ENCODE measurements at regions not wholly inside any gene's neighbourhood (a gene's known extent, or its start where the extent isn't known, plus 50 kb on each side); places are given as distances from the start of the nearest gene placed in this dataset.
"Not testable (repeated sequence)": the region's sequence is repeated elsewhere in the genome, so short reads cannot be mapped to it uniquely, and the experiment has no call there.

DNA sequence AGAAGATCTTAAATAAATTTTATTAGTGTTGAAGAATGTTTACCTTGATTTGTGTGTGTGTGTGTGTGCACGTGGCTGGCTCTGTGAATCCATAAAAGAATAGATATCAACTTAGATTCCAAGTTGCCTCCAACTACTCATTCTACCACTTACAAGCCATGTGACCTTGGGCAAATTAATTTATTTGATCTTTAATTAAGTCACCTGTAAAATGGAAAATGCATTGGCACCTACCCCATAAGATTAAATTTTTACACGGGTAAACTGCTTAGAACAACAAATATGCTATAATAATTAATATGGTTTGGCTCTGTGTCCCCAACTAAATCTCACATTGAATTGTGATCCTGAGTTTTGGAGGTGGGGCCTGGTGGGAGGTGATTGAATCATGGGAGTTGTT lies 604.9 kb upstream of the NRG3 start:
- DNase-seq = no peak

- DNase-seq = no peak
These were observed 594.2 kb upstream of the NRG3 start for GRCh38 chr10:81280497-81281479.

DNA sequence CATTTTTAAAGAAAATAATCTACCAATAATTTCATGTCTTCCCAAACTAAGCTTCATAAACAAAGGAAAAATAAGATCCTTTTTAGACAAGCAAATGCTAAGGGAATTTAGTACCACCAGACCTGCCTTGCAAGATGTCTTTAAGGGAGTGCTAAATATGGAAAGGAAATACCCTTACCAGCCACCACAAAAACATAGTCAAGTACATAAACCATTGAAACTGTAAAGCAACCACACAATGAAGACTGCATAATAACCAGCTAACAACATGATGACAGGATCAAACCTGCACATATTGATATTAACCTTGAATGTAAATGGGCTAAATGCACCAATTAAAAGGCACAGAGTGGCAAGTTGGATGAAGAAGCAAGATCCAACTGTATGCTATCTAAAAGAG lies 586.5 kb upstream of the NRG3 start:
- no peak for DNase-seq

DNA sequence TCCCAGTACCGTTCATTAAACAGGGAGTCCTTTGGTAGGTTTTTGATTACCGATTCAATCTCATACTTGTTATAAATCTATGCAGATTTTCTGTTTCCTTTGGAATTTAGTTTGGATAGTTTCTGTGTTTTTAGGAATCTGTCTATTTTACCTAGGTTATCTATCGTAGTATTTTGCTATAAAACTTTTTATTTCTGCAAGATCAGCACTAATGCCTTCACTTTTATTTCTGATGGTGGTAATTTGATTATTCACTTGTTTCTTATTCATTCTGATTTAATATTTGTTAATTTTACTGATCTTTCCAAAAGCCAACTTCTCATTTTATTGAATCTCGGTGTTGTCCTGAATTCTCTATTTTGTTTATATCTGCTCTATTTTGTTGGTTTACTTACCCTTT lies 577.7 kb upstream of the NRG3 start:
- DNase-seq = no peak

DNA sequence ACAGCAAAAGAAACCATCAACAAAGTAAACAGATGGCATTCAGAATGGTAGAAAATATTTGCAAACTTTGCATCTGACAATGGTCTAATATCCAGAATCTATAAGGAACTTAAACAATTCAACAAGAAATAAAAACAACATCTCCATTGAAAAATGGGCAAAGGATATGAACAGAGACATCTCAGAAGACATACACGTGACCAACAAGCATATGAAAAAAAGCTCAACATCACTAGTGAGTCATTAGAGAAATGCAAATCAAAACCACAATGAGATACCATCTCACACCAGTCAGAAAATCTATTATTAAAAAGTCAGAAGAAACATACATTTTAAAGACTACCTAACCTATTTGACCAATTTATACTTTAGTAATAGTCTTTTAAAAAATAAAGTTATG lies 571.3 kb upstream of the NRG3 start:
- no peak for DNase-seq

DNA sequence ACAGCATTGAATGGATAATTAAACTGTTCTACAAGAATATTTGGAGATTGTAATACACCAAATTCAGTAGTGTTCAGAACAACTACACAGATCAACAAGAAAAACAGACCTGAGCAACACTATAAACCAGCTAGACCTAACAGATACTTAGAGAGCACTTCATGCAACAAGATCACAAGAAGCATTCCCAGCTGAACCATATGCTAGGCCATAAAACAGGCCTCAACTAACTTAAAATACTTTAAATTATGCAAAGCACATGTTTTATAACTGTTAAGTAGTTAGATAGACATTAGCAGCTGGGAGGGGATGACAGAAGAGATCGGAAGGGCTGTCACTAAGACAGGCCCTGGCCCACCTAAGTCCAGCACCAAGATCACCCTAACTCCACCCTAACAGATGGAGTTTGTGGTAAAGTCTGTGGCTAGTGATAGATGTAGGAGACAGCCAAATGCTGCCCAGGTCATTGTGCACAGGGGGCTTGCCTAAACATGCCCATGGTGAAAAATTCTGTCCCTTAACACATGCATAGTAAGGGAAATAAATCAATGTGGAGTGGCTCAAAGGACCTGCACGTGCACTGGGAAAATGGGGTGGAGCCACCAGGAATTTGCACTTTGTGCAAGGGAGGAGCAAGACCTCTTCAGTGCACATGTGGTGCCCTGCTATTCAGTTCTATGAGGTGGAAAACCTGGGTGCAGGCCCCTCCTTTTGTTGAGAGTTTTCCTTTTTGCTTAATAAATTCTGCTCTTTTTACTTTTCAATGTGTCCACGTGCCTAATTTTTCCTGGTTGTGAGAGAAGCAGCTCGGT lies 567.8 kb upstream of the NRG3 start:
- no peak for DNase-seq

- DNase-seq = no peak
These were observed 565.9 kb upstream of the NRG3 start for GRCh38 chr10:81309041-81309552.

DNA sequence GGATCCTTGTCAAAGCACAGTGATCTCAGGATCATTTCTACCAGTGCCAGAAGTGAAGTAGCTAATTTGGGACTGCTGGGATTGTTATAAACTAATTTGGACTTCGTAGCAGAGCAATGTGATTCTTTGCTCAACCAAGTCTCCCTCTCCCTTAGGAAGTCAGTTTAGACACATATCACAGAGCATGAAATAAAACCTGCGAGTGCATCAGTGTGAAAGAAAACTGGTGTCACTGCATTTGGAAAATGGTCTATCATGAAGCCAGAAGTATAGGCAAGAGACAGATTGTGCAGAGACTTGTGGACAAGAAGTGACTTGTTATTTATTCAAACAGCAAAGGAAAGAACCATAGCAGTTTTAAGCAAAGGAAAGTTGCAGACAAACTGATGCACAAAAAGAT lies 560.5 kb upstream of the NRG3 start:
- DNase-seq = no peak

DNA sequence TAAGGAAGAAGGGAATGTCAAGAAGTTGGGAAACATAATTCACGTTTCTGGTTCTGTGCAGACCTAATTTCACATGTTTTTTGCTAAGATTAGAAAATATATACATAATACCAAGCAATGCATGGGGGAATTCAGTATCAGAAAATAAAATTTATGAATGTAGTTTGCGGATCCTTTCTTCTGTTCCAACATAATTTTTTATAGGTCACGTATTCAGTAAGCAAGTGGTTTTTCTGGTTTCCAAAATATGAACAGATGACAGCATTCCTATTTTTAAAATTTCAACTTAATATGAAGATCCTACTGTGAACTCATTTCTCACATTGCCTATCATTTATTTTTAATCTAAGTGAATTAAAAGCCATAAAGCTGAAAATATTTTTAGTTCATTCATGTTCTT lies 560.0 kb upstream of the NRG3 start:
- DNase-seq = no peak

- no peak for DNase-seq
These were observed 527.0 kb upstream of the NRG3 start for GRCh38 chr10:81348003-81348402.

DNA sequence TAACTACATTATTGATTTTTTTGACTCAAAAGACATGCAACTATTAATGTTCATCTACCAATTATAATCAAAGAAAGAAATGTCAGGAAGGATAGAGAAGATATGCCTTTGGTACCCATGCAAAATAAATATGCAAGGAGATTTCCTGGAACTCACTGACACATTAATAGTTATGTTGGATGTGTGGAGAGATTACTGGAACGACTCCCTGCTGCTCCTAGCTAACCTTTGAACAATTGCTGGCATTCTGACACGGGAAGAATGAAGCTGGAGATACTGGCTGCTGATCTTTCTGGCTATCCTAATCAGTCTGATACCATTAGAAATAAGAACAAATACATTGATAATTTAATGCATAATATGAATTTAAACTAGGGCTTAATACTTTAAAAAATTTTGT lies 507.9 kb upstream of the NRG3 start:
- DNase-seq = no peak

- DNase-seq = no peak
These were observed 488.2 kb upstream of the NRG3 start for GRCh38 chr10:81386817-81387216.

DNA sequence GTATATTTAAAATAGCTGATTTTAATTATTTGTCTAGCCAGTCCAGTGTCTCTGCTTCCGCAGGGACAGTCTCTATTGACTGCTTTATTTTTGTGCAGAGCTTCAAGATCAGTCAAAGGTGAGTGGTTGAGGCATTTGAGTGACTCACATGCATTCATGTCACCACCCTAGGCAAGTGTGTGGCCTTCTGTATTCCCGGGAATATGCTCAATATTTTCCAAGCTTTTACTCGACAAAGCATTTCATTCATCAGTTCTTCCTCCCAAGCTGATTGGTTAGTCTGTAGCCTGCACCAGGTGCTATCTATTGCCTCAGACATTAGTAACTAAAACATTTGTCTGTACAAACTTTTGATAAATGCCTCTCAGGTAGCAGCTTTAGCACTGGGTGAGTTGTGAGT lies 471.5 kb upstream of the NRG3 start:
- DNase-seq = no peak

DNA sequence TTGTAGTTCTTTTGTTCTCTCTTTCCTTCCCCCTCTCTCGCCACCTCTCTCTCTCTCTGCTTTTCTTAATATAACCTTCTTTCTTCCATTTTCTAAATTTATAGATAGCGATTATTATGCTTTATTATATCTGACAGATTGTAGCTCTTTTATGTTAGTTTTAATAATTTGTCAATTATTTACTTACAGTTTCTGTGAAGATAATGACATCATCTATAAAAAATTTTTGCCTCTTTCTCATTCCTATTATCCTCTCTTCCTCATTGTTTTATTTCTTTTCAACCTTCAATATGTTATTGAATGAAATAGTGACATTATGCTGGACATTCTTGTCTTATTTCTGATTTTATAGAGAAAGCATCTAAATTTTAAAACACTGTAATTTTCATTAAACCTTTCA lies 469.6 kb upstream of the NRG3 start:
- DNase-seq = no peak

GRCh38 chr10:81414038-81414437 lies 461.0 kb upstream of the NRG3 start:
- peak; percentile 30 for DNase-seq

GRCh38 chr10:81426722-81427121 lies 448.3 kb upstream of the NRG3 start:
- DNase-seq = no peak

DNA sequence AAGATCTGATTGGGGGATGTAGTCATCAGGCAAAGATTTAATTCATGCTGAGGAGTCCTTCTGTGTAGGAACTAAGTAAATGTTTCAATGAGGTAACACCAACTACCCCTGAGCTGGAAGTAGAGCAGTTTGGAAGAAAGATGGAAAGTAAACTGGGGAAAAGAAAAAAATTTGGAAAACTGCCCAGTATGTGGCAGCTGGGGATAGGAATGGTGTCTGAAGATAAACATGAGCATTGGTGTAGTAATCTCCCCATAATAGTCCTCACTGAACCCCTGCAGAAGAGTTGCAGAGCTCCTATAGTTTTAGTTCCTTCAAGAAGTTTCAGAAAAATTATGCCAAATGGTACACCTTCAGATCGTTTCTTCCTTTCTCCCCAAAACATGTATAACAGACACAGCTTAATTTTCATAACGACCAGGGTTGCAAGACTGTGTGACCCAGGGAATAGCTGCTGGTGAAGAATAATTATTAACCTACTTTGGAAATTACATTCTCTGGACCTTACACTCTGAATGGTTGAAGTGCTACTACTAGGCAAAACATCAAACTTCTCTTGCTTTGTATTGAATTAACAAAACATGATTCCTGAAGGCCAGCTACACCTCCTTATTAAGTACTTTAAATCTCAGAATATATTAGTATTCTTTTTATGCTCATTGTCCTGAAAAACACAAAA lies 446.4 kb upstream of the NRG3 start:
- DNase-seq = no peak

DNA sequence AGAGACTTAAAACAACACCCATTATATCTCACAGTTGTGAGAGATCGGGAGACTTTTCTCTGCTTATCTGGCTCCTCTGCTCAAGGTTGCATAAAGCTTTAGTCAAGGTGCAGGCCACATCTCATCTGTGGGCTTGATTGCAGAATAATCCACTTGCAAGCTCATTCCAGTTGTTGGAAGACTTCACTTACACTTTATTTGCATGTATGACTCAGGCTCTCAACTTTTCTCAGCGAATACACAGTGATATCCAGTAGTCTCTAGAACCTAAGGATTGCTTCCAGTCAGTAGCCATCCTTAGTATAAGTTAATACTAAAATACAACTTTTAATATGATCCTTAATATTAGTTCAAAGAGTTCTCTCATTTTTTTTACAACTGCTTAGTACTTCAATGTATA lies 435.5 kb upstream of the NRG3 start:
- no peak for DNase-seq

DNA sequence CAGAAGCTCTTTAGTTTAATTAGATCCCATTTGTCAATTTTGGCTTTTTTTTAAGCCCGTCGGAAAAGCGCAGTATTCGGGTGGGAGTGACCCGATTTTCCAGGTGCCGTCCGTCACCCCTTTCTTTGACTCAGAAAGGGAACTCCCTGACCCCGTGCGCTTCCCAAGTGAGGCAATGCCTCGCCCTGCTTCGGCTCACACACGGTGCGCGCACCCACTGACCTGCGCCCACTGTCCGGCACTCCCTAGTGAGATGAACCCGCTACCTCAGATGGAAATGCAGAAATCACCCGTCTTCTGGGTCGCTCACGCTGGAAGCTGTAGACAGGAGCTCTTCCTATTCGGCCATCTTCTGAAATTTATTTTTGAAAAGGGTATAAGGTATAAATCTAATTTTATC lies 433.4 kb upstream of the NRG3 start:
- DNase-seq = not testable (repeated sequence)

GRCh38 chr10:81444242-81444929 lies 430.6 kb upstream of the NRG3 start:
- no peak for DNase-seq

DNA sequence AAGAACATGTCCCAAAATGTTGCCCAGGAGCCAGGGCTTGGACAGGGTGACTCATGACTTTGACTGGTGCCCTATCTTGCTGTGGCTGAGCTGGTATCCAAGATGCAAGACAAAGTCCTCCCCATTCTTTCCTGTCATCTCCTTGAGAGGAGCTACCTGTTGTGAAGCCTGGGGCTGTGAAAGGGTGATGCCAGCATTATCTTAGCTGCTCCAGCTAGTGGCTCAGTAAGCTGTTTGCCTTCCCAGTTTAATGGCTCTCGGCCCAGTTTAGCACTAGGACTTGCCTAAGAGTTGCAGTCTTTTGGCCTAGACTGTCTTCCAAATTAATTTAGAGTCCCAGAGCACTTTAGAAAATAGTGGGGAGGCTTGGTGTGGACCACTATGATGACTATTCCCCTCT lies 424.3 kb upstream of the NRG3 start:
- DNase-seq = no peak

DNA sequence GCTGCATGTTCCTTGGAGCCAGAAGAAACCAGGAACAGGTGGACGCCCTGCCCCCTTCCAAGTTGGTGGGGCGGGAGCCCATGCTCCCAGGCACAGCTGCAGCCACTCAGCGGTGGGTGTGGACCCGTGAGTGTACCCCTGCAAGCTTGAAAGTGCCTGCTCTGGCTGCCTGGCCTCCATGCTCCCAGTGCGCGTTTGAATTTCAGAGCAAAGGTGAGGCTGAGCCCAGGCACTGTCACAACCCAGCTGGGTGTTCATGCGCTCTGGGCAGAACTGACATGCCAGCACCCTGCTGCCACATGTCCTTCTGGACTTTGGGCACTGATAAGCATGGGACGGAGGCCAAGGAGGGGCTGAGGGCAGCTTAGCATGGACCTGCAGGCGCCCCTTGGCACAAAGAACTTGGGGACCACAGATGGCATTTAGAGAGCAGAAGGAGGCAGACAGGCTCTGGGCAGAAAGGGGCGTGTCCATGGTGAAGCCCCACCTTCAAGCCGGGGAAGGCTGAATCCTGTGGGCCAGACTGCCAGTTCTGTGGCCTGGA lies 402.0 kb upstream of the NRG3 start:
- DNase-seq = no peak
